Thymus (tissue), 11 donors: ENCODE measurements at regions not wholly inside any gene's neighbourhood (a gene's known extent, or its start where the extent isn't known, plus 50 kb on each side); places are given as distances from the start of the nearest gene placed in this dataset.
"Not testable (repeated sequence)": the region's sequence is repeated elsewhere in the genome, so short reads cannot be mapped to it uniquely, and the experiment has no call there.

ENCODE experiments used
- DNase-seq, 9 donors: peaks; one replicate each; pipeline ENCODE4 v3.0.0-alpha.2; 2013; ENCODE audit warnings: low spot score in 9 of 9, low read depth in 6 of 9, missing footprints in 1 of 9
- H3K27ac ChIP-seq, 2 donors: one replicate each; pipeline ENCODE4 v1.5.1; 2013; ENCODE audit warnings: control low read depth in 1 of 2, low read depth in 1 of 2, low read length in 1 of 2, mild to moderate bottlenecking in 1 of 2, moderate library complexity in 1 of 2
- H3K27me3 ChIP-seq, 2 donors: one replicate each; pipeline ENCODE4 v1.5.1; 2013; ENCODE audit warnings: low read length in 1 of 2; ENCODE audit not compliant: control insufficient read depth in 2 of 2, insufficient read depth in 1 of 2
- H3K36me3 ChIP-seq, 2 donors: one replicate each; pipeline ENCODE4 v1.5.1; 2013; ENCODE audit warnings: low read length in 1 of 2, mild to moderate bottlenecking in 1 of 2, moderate library complexity in 1 of 2; ENCODE audit not compliant: control insufficient read depth in 2 of 2, insufficient read depth in 2 of 2
- H3K4me1 ChIP-seq, 2 donors: one replicate each; pipeline ENCODE4 v1.5.1; 2013; ENCODE audit warnings: low read length in 2 of 2; ENCODE audit not compliant: control insufficient read depth in 2 of 2, insufficient read depth in 2 of 2
- H3K4me3 ChIP-seq, 2 donors: one replicate each; pipeline ENCODE4 v1.5.1; 2013; ENCODE audit warnings: low read length in 2 of 2, control low read depth in 1 of 2, mild to moderate bottlenecking in 1 of 2
- H3K9me3 ChIP-seq, 2 donors: one replicate each; pipeline ENCODE4 v1.5.1; 2013; ENCODE audit warnings: low read length in 1 of 2, mild to moderate bottlenecking in 1 of 2; ENCODE audit not compliant: control insufficient read depth in 2 of 2, insufficient read depth in 1 of 2
- WGBS: extraction: QIAGEN DNeasy Blood & Tissue Kit; methylation state at CpG from one replicate; pipeline ENCODE4 v1.1.7; 2013; 5-methylcytosine and 5-hydroxymethylcytosine counted together
- donor health status: healthy.

DNA sequence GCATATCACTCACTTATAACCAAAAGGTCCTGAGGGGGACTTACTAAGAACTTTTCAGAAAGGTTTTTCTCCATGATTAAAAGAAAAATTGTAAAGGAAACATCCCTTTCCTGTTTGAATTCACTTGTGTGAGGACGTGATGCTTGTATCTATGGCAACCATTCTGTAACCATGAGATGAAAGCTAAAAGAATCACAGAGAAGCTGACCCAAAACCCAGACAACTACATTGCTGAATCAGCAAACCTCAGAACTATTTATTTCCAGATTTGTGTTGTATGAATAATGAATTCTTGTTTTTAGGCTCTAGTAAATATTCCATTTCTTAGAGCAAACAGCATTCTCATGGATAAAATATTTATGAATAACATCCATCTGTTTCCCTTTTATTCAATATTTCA is 91.2 kb downstream of the RCHY1 start:
- no peaks in the 10 kb centered on the region for H3K9me3 ChIP-seq
- no peaks in the 10 kb centered on the region for H3K4me1 ChIP-seq
- no peaks in the 10 kb centered on the region for H3K27me3 ChIP-seq
- H3K4me3 ChIP-seq: no peak overlapping the region
- WGBS: 3% methylated on average over 1 of the region's 1 CpG
- no peak for DNase-seq
- H3K27ac ChIP-seq: no peak overlapping the region
- no peaks in the 10 kb centered on the region for H3K36me3 ChIP-seq

DNA sequence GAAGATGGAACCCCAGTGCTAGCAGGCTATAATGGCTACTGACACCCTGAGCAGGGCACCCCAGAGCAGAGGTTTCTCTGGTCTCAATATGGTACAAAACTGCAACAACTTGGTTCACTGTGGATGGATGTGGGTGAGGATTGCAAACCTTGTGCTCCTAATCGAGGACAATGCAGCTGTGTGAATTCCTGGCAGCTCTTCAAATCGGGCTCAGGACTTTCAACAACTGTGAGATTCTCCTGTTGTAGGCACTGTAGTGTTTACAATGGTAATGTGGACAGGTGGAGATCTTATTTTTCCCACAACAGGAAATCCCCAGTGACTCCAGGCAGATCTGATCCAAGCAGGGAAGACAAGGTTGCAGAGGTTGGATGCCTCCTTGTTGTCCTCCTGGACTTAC is 101.5 kb downstream of the RCHY1 start:
- WGBS: 84% methylated on average over 2 of the region's 2 CpGs
- no peaks in the 10 kb centered on the region for H3K4me1 ChIP-seq
- peaks cover 0 to 4% of the 10 kb centered on the region in 2 donors for H3K9me3 ChIP-seq
- H3K27ac ChIP-seq: no peak overlapping the region
- H3K36me3 ChIP-seq: no peaks in the 10 kb centered on the region
- no peaks in the 10 kb centered on the region for H3K27me3 ChIP-seq
- DNase-seq: no peak
- H3K4me3 ChIP-seq: no peak overlapping the region

DNA sequence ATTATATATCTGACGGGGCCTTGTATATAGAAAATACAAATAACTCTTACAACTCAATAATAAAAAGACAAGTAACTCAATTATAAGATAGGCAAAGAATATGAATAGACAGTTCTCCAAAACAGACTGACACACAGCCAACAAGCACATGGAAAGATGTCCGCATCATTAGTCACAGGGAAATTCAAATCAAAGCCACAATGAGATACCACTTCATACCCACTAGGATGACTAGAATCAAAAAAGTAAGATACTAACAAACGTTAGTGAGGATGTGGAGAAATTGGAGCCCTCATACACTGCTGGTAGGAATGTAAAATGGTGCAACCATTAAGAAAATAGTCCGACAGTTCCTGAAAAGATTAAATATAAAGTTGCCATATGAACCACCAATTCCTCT is 115.7 kb downstream of the RCHY1 start:
- DNase-seq: no peak
- H3K36me3 ChIP-seq: no peaks in the 10 kb centered on the region
- no peak overlapping the region for H3K27ac ChIP-seq
- H3K9me3 ChIP-seq: no peaks in the 10 kb centered on the region
- WGBS: 95% methylated on average over 4 of the region's 4 CpGs
- H3K4me3 ChIP-seq: no peak overlapping the region
- no peaks in the 10 kb centered on the region for H3K4me1 ChIP-seq
- no peaks in the 10 kb centered on the region for H3K27me3 ChIP-seq

DNA sequence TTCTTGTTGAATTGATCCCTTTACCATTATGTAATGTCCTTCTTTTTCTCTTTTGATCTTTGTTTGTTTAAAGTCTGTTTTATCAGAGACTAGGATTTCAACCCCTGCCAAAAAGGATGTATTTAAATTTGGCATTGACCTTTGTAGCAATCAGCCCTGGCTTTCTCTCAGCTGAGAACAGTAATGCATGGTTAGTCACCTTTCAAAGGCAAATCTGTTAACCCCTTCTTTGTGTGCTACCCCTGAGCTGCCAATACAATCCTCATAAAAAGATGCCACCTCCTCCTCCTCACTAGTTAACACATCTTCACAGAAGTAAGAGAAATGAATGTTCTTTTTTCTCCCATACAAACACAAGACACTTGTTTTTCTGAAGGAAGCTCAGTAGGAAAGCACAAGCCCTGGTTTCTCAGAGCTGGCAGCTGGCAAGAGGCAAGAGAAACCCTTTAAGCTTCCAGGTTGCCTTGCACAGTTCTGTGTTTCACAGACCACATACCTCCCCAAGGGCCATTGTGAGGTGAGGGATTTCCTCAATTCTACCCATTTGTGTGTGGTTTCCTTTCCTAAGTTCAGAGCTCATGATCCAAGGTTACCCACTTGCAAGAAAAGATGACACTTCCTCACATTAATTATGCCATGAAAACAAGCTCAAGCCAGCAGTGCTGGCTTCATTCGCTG is 122.6 kb downstream of the RCHY1 start:
- DNase-seq: no peak
- no peaks in the 10 kb centered on the region for H3K36me3 ChIP-seq
- H3K27ac ChIP-seq: no peak overlapping the region
- H3K4me3 ChIP-seq: no peak overlapping the region
- H3K4me1 ChIP-seq: no peaks in the 10 kb centered on the region
- no peaks in the 10 kb centered on the region for H3K27me3 ChIP-seq
- peaks cover 0 to 2% of the 10 kb centered on the region in 2 donors for H3K9me3 ChIP-seq
- WGBS: 80% methylated on average over 1 of the region's 1 CpG

DNA sequence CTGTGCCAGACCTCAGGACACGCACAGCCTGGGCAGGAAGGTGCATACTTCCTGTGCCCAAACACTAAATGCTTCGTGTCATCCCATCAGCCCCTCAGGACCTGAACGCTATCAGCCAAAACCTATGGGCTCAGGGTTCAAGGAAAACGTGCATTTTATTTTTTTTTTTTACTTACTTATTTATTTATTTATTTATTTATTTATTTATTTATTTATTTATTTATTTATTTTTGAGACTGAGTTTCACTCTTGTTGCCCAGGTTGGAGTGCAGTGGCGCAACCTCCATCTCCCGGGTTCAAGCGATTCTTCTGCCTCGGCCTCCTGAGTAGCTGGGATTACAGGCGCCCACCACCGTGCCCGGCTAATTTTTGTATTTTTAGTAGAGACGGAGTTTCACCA is 127.8 kb downstream of the RCHY1 start:
- not testable (repeated sequence) for DNase-seq, H3K27me3 ChIP-seq, H3K27ac ChIP-seq, H3K36me3 ChIP-seq, H3K4me3 ChIP-seq, H3K4me1 ChIP-seq, H3K9me3 ChIP-seq
- 94% methylated on average over 12 of the region's 12 CpGs for WGBS

DNA sequence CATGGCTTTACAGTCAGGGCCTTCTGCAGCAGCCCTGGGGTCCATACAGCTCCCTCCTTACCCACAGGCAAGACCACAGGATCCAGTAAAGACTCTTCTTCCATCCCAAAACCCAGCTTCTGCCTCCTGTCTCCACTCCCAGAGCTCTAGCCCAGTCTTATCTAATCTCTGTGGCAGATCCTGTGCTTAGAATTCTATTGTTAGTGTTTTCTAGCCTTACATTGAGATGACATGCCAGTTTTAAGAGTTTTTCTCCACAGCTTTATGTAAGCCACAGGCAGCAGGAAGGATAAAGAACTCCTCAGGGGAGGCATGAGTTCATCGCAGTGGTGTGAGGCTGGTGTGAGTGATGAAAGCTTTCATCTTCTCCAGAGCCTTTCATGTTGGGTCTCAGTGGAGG is 129.1 kb downstream of the RCHY1 start:
- Histone ChIP-seq H3K9me3 (peaks cover 0 to 9% of the 10 kb centered on the region in 2 donors), H3K4me3 (no peak overlapping the region), H3K27me3 (no peaks in the 10 kb centered on the region), H3K4me1 (no peaks in the 10 kb centered on the region), H3K36me3 (no peaks in the 10 kb centered on the region), H3K27ac (no peak overlapping the region)
- WGBS: 49% methylated on average over 1 of the region's 1 CpG
- no peak for DNase-seq

DNA sequence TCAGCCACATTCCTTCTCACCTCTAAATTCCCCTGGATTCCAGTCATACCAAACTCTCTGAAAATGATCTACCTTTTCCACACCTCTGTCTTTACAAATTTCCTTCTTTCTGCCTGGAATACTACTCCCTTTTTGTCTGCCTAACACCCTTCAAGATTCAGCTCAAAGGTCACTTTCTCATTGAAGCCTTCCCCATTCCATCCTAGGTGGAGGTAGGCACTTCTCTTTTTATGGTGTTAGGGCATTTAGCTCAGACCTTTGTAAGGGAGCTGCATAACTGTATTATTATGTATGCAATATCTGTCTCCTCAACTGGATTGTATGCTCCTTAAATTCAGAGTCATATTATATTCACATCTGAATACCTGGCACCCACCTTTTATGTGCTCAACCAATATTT is 137.7 kb downstream of the RCHY1 start:
- no peak overlapping the region for H3K27ac ChIP-seq
- no peak for DNase-seq
- H3K4me1 ChIP-seq: no peaks in the 10 kb centered on the region

DNA sequence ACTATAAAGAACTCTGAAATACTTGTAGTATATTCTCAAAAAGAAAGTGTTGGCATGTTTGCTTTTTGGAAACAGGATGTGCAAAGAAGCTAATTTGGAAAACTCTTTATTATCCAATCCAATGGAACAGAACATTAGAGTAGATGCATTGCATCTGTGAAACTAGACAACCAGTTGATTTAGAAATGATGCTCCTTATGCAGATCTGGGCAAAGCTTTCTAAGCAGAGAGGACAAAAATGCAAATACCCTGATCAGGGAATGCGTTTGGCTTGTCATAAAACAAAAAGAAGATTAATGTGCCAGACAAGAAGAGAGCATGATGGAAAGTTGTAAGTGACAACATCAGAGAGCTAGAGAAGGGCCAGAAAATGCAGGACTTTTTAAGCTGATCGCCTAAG is 142.3 kb downstream of the RCHY1 start:
- Histone ChIP-seq H3K9me3 (no peaks in the 10 kb centered on the region), H3K4me3 (no peak overlapping the region), H3K36me3 (no peaks in the 10 kb centered on the region), H3K27me3 (no peaks in the 10 kb centered on the region), H3K4me1 (no peaks in the 10 kb centered on the region), H3K27ac (no peak overlapping the region)
- WGBS: 94% methylated on average over 2 of the region's 2 CpGs
- no peak for DNase-seq

More for the DNA sequence above, 137.7 kb downstream of the RCHY1 start:
- no peak overlapping the region for H3K4me3 ChIP-seq
- no peaks in the 10 kb centered on the region for H3K27me3 ChIP-seq
- no peaks in the 10 kb centered on the region for H3K36me3 ChIP-seq
- peaks cover 0 to 14% of the 10 kb centered on the region in 2 donors for H3K9me3 ChIP-seq

DNA sequence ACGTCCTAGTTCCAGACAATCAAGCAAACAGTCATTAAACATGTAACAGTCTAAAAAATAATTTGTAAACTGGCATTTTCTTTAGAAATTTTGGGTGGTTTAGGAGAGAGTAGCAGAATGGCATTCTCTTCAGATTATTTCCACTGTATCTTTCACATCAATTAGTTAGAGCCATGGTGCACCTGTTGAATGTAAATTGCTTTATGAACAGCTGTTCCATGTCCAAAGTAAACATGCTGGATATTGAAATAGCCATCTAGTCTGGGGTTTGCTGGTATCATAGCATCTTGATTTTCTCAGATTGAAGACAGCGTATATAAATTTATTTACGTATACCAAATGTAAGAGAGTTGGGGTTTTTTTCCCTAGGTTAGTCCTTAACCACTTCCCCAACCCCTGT is 143.6 kb downstream of the RCHY1 start:
- H3K4me3 ChIP-seq: no peak overlapping the region
- no peak overlapping the region for H3K27ac ChIP-seq
- no peaks in the 10 kb centered on the region for H3K36me3 ChIP-seq
- H3K27me3 ChIP-seq: no peaks in the 10 kb centered on the region
- no peaks in the 10 kb centered on the region for H3K4me1 ChIP-seq
- no peaks in the 10 kb centered on the region for H3K9me3 ChIP-seq
- 87% methylated on average over 3 of the region's 3 CpGs for WGBS
- no peak for DNase-seq

DNA sequence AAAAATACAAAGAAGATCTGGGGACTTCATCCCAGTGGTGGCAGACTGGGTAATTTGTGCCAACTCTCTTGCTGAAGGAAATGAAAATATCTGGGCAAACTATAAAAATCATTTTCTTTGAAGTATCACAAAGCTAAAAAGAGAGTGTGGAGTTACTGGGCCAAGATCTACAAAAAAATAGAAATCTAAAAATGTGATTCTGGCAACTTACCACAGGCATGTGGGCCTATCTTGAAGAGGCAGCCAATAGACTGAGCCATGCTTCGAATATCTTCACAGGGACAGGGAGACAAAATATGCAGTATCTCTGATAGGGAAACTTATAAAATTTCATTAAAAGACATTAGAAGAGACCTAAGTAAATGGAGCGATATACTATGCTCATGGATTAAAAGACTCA is 168.8 kb downstream of the RCHY1 start:
- Histone ChIP-seq H3K27ac (no peak overlapping the region), H3K36me3 (no peaks in the 10 kb centered on the region), H3K9me3 (no peaks in the 10 kb centered on the region), H3K27me3 (no peaks in the 10 kb centered on the region), H3K4me3 (no peak overlapping the region), H3K4me1 (no peaks in the 10 kb centered on the region)
- 93% methylated on average over 2 of the region's 2 CpGs for WGBS
- DNase-seq: no peak
